HG02678 (cell line): ENCODE measurements at regions not wholly inside any gene's neighbourhood (a gene's known extent, or its start where the extent isn't known, plus 50 kb on each side); places are given as distances from the start of the nearest gene placed in this dataset.

Experiments used
- ATAC-seq: cut with Tn5 transposase; IDR thresholded peaks from one replicate; pipeline ENCODE4 v1.9.1; 2021; ENCODE audit warnings: mild to moderate bottlenecking, moderate library complexity; ENCODE audit not compliant: unreplicated experiment

DNA sequence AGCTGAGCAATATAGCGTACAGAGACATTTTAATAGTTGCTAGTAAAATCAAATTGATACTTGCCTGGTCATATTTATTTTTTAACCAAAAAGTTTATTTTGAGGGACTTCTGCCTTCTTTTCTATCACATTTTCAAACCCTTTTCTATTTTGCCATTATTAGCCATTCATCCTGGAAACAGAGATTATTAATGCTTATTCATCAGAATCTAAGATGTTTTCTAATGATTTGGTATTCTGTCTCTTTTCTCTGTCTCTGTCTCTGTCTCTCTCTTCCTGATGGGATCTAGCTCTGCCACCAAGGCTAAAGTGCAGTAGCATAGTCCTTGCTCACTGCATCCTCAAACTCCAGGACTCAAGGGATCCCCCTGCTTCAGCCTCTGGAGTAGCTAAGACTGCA is 871.3 kb upstream of the CDH8 start:
- ATAC-seq, result no peak

DNA sequence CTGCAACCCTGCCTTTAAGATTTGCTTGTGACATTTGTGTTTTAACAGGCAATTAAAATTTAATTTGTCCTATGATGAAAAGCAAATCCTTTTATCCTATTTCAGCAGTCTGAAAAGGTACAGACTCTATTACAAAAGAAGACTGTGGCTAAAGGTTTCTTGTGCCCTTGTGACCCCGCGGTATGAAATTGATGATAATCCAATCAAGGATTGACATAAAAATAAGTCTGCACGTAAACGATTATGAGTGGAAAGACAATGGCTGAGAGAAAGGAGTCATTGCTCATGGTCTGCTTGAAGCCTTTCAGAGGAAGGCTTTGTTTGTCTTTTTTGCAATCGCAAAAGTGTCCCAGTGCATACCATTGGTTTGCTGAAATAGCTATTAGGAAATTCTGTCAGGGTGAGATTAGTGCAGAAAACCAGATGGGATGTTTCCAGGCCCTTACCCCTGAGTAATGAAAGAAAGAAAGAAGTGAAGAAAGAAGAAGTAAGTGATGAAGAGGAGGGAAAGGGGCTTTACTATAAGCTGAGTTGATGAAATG is 867.8 kb upstream of the CDH8 start:
- ATAC-seq, result no peak

DNA sequence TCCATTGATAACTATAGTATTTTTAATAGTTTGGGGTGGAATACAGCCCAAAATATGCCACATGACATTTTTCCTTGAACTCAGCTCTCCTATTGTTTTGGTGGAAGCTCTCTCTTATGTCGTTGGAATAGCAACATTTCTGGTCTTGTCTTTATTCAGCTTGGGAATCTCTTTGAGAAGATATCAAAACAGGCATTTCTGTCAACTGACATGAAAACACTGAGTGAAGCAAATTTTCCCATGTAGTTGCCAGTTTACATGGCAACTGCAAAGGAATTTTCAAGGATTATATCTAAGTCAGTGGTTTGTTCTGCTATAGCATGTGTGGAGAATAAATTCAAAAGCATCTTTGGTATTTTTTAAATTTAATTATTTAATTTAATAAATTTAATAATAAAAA is 863.5 kb upstream of the CDH8 start:
- no peak for ATAC-seq

DNA sequence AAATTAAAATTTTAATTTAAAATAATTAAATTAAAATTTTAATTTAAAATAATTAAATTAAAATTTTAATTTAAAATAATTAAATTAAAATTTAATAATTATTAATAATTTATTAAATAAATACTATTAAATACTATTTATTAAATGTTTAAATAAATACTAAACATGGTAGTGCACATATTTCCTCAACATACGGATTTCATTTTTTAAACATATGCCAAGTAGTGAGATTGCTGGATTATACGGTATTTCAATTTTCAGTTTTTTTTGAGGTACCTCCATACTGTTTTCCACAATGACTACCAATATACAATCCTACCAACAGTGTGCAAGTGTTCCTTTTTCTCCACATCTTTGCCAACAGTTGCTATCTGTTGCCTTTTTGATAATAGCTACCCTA is 852.9 kb upstream of the CDH8 start:
- no peak for ATAC-seq

DNA sequence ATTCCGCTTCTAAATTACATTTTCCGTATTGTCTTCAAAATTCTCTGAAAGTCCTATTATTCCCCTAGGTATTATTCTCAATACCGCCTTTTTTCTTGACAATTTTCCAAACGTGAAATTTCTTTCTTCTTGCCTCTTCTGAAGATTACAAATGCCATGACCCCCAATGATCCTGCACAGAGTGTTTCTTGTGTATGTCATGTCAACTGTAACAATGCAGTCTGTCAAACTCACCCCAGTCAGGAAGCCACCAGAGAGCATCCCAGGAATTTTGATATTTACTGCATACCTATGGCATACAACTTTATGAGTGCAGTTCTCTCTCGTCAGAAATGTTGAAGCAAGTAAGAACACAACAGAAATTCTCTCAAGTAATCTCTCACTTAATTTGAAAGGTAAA is 847.3 kb upstream of the CDH8 start:
- ATAC-seq, result no peak

DNA sequence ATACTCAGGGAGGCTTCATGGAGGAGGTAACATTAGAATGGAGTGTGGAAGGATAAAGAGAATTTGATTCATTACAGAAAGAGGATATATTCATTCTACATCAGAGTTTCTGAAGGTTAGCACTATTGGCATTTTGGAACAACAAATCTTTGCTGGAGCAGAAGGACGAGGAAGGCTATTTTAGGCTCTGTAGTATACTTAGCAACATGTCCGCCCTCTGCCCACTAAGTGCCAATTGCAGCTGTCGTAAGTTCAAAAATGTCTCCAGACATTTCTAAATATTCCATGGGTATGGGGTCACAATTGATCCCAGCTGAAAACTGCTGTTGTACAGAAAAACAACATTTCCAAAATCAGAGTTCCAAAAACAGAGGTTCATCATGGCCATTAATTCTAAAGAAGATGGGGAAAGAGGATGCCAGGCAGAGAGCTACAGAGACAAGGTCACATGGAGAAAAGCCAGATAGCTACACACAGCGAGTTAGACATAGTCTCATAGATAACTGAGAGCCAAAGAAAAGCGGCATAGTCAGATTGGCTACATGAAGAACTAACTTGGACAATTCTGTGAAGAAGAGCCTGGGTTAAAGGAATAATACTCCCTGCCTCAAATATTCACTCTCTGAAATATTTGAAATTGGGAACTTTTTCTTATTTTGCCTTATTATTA is 846.4 kb upstream of the CDH8 start:
- ATAC-seq, result no peak

DNA sequence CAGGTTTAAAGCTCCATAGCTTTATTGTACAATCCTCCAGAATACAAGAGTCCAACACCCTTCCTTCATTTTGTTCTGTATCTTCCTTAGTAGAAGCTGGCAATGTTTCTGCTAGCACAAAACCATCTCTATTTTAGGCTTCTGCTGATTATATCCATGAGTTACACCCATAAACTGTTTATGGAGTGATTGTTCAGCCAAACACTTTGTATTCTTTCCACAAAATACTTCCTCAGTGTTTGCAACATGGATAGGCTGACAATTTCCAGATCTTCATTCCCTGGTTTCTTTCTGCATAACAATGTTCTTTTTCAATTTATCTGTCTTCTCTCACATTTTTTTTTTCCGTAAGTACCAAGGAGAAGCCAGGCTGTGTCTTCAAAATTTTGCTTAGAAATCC is 839.9 kb upstream of the CDH8 start:
- ATAC-seq, result no peak

DNA sequence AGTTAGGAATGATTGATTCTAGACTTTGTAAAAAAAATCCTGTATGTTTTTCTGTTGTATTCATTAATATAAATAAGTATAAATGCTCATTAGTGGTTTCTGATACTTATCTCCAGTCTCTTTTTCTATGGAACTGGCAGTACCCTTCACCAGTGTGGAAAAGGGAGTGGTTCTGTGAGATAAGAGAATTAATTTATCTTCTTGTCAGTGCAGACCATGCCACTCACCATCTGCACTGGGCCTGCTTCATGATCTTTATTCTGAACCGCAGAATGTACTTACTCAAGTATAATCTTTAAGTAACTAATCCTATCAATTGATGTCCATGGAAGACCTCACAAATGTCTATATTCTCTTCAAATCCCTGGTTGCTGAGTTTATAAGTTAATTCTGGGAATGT is 836.1 kb upstream of the CDH8 start:
- no peak for ATAC-seq

DNA sequence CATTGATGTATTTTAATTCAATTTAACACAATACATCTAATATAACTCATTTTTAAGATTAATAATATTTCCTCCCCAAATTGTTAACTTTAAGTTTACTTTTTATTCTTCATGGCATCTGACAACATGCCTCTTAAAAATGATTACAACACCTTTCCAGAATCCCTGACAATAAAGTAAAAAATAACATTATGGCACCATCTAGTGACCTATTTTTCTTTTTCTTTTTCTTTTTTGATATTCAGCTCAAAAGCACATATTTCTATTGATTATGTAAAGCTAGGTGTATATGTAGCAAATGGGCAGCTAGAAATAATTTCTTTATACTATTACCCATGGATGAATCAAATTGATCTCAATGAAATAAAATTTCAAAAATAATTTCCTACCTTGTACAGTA is 834.3 kb upstream of the CDH8 start:
- ATAC-seq, result no peak

DNA sequence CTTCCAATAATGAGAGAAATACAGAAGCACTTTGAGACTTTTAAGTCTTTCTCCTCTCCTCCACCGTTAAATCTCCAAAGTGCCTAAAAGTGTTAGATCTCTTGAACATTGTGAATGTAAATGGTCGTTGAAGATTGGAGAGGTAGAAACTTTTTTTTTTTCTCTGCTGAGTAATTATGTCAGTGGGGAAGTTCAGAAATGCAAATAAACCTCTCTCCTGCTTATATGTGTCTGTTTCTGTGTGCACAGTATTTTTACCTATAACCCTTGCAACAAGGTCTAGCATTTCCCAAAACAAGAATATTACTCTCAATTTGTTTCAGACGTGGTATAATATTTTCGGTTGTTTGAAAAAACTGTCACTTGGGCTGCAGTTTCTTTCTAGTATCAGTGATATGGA is 833.6 kb upstream of the CDH8 start:
- ATAC-seq, result no peak

DNA sequence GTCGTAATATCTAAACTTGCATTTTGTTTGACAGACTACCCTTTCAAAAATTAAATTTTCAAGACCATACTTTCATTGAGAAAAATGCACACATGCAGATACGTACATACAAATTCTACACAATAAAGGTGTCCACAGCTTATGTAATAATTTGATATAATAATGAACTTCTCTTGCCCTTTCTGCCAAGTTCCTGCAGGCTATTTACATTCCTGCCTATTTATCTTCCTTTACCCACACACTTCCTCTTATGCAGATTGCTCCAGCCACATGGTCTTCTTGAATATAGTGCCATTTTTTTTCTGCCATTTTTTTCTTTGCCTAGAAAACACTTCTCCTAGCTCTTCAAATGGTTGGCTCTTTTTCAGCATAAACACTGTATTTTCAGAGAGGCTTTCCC is 826.9 kb upstream of the CDH8 start:
- no peak for ATAC-seq

DNA sequence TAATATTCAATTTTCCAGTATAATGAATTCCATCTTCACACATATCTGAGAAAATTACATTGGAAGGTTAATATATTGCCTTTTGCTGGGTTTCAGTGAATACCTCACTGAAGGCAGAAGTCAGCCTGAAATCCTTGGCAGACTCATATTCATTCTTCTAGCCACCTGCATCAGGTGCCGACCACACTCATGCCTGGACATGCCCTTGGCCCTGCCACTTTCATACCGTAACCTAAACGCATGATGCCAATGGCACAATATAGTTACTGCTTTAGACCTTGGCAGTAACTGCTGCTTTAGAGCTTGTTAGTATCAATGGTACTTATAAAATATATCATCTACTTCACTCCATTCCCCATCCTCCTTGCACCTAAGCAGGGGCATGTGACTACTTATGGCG is 817.6 kb upstream of the CDH8 start:
- ATAC-seq, result no peak

DNA sequence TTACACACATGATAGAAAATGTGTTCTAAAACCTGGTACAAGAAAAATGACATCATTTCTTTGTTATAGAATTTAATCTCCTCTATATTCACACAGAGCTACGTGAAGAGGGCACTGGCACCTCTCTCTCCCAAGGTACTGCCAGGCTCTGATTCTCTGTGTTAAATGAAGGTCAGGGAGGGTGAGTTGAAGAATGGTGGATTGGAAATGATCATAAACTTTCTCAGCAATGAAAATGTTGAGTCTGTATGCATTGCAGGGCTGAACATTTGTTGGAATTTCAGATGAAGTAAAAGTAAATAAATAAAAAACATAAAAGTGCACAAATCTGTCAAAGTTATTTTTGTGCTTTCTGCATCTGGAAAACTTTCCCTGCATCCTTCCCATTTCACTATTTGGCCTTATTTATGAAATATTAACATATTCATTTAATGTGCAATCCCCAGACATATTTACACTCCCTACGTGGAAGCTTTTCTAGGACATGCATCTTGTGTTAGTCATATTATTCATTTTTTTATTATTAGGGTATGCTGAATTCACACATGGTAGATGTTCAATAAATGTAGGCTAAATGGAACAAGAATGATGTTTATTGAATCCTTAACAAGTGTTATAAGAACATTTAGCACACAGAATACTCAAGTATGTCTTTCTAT is 810.3 kb upstream of the CDH8 start:
- no peak for ATAC-seq

DNA sequence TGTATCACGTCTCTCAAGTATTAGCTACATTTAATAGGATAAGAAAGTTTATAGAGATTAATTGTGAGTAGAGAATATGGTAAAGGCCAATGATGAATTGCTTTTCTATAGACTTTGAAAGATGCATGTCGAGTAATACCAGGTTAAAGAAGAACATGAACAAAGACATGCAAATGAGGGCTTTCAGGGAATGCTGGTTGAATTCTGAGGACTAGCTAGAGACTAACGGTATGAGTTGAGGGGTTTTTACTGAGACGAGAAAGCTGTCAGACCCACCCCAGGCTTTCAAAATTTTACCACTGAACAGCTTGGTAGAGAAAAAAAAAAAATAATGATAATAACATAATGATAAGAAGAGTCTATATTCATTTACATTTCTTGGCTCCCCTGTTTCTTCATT is 796.0 kb upstream of the CDH8 start:
- ATAC-seq, result no peak

DNA sequence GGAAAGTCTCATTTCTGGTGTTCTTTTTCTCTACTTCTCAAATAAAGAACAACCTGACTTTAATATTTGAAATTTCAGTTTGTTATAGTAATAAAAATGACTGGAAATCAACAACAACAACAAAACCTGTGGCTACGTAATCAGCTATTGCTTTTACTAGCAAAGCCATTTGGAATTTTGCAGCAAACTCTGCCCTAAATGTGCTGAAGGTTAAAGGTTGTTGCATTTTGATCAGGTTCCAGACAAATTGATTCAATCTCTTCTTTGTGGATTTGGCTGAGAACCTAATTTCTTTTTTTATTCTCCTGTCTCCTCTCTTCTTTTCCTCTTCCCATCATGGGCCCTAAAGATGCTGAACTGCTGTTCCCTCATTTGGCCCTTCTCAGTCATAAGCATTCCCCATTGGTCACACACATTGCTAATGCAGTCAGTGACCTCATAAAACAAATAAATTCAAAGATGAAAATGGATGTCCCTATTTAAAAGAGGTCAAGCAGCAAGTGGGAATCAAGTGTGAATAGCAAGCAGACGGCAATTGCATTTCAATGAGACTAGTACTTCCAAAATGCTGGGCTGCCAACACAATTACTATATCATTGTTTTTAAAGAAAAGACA is 795.1 kb upstream of the CDH8 start:
- ATAC-seq, result no peak

DNA sequence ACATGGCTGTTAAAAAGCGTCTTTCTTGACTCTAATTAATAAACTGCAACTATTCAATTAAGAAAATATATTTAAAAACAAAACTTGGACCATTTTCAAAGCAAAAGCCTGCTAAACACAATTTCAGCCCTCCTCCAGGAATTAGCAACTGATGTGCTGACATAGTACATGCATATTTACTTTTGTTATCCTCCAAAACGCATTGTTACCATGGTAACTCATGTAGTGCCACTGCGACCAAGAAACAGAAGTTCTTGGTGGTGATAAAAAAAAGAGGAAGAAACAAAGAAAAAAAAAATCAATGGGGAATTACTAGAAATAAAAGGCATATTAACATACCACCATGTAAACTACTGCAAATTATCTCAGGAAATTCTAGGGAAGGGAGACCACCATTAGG is 793.4 kb upstream of the CDH8 start:
- no peak for ATAC-seq

DNA sequence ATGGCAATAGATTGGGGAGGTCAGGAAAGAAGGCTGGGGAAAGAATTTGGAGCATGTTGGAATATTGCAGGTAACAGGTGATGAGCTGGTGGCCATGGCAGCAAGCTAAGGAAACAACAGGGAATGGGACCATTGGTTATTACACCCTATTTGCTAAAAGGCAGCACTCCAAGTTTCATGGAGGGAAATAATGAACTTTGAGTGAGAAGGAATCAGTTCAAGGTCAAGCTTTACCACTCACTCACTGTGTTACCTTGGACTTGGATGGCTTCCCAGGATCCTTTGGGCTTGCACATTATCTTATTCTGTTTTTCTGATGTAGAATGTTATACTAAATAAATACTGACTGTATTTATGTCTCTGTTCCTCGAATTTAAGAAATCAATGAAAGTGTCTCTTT is 792.8 kb upstream of the CDH8 start:
- ATAC-seq, result no peak

DNA sequence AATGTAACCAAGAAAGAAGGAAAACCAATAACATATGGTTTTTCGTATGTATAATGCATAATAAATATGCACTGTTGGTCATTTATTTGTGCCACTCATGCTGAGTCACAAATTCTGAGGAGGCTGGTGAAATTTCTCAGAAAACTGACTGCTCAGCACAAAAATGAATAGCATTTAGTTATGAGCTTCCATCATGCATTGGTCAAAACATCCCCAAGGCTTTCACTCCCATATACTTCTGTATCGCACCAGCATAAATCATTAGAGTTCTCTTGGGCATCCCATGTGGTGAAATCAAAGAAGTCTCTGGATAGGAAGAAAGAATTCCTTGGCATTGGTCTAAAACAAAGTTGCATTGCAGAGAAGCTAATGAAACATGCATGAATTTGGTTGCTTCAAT is 785.6 kb upstream of the CDH8 start:
- no peak for ATAC-seq

DNA sequence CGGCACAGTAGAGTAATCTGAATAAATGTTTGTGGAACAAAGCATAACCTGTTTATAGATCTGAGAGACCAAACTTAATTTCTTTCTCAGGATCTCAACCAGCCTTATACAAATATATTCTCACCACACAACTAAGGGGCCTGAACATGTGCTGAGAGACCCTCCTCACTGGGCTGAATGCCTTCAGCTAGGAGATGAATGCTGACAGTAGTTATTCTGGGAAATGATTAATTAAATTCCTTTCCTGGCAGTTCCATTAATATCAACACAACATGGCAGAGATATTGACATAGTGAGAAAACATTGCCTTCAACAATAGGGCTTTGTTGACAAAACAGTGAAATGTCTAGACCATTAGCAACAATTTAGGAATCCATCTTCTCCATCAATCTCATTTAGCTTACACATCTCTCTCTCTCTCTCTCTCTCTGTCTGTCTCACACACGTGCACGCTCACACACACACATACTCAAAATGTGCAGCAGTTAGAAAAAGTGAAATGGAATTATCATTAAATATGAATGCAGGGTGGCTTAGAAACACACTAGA is 780.8 kb upstream of the CDH8 start:
- no peak for ATAC-seq

DNA sequence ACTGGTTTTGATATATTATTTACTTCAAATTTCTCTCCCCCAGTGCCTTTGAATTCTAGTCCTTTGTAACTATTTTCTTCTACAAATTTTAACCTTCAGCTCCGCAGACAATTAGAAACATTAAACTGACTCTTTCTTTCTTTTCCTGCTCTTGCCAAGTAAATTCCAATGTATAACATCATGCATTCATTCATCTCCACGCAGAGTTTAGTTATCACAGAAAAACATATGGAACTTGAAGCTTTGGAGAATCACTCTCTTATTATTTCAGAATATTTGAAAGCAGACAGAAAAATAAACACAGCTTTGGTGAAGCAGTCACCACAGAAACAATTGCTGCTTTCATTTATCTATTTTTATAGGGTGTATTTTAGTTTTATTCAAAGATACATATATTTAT is 778.7 kb upstream of the CDH8 start:
- no peak for ATAC-seq

DNA sequence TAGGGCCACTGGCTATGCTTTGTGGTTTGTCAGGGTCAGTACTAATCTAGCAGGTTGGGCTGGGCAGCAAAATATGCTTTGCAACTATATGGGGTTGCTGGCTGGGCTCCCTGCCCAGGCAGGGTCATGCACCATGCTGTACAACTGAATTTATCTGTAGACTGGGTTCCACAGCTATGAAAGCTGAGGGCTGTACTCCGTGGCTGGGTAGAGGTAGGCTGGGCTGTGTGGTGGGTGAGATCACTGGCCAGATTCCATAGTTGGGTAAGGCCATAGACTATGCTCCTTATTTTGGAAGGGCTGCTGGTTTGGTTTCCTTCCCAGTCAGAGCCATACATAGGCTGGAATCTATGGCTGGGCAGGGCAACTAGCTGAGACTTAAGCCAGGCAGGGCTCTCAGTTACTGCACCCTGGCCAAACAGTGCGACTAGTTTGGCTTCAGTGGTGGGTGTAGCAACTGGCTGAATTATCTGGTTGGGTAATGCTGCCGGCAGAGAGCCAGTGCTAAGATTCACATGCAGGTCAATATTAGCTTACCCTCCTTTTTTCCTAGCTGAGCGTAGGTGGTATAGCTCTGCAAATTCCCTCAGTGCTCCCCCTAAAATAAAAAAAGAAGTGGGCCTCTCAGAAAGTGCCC is 769.1 kb upstream of the CDH8 start:
- no peak for ATAC-seq

DNA sequence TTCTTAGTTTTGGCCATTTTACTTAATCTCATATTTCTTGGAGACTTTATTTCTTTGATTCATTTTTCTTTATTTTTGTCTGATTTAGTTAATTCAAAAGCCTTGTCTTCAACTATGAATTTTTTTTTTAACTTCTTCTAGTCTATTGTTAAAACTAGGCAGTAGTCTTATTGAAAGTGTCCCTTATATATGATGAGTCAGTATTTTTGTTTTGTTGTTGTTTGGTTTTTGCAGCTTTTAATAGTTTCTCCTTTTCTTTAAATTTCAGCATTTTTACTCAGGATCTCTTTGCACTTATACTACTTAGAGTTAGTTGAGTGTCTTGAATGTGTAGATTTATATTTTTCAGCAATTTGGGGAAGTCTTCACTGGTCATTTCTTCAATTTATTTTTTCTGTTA is 758.5 kb upstream of the CDH8 start:
- no peak for ATAC-seq
